Naive thymus-derived CD4-positive, alpha-beta T cell (primary cell): ENCODE measurements at regions not wholly inside any gene's neighbourhood (a gene's known extent, or its start where the extent isn't known, plus 50 kb on each side); places are given as distances from the start of the nearest gene placed in this dataset.

ENCODE experiments used
- ATAC-seq: fragments of 150-1000 bp; cut with Tn5 transposase; 2 replicates; pipeline ENCODE4 v1.10.0; 2021; ENCODE audit warnings: mild to moderate bottlenecking, moderate library complexity
- CTCF ChIA-PET: fragments of 350-600 bp; sonication (Branson Sonifier 250); formaldehyde crosslinking; loops from one replicate; lab custom pipeline; 2021; ENCODE audit warnings: antibody characterized with exemption; lab: Charles Lee
- POLR2A ChIA-PET: fragments of 350-600 bp; sonication (Branson Sonifier 250); formaldehyde crosslinking; loops from one replicate; lab custom pipeline; 2021; ENCODE audit warnings: antibody characterized with exemption, inconsistent platforms; lab: Charles Lee
- DNase-seq, 9 donors: peaks; one replicate each; pipeline versions ENCODE4 v3.0.0 to v3.0.0-alpha.2; 2020 to 2022; ENCODE audit warnings: mixed read lengths in 1 of 9
- H3K27ac ChIP-seq: one replicate; pipeline ENCODE4 v1.7.0; 2013; ENCODE audit warnings: mild to moderate bottlenecking, low read depth, low read length, moderate library complexity
- H3K27me3 ChIP-seq, 2 donors: one replicate each; pipeline ENCODE4 v1.7.0; 2013; ENCODE audit warnings: low read length in 2 of 2, mild to moderate bottlenecking in 2 of 2, moderate library complexity in 2 of 2; ENCODE audit not compliant: control insufficient read depth in 2 of 2, insufficient read depth in 2 of 2
- H3K36me3 ChIP-seq, 3 experiments: 1 replicate in 2 of 3; 2 replicates in 1 of 3; pipeline ENCODE4 v1.7.0; 2013; ENCODE audit warnings: low read length in 3 of 3, mild to moderate bottlenecking in 3 of 3, moderate library complexity in 1 of 3; ENCODE audit not compliant: insufficient read depth in 3 of 3, control insufficient read depth in 2 of 3
- H3K4me1 ChIP-seq, 2 donors: one replicate each; pipeline ENCODE4 v1.7.0; 2013; ENCODE audit warnings: low read length in 2 of 2, mild to moderate bottlenecking in 2 of 2, moderate library complexity in 1 of 2; ENCODE audit not compliant: control insufficient read depth in 2 of 2, insufficient read depth in 2 of 2
- H3K4me3 ChIP-seq: 2 replicates; pipeline ENCODE4 v1.7.0; 2013; ENCODE audit warnings: mild to moderate bottlenecking, low read length
- H3K9me3 ChIP-seq, 3 experiments: 1 replicate in 2 of 3; 2 replicates in 1 of 3; pipeline ENCODE4 v1.7.0; 2013; ENCODE audit warnings: low read length in 3 of 3; ENCODE audit not compliant: control insufficient read depth in 2 of 3
- H3K27ac Mint-ChIP-seq, 9 donors: one replicate each; pipeline ENCODE4 v1.8.0; 2020 to 2022; ENCODE audit warnings: mixed read lengths in 9 of 9, mild to moderate bottlenecking in 8 of 9, moderate library complexity in 5 of 9, inconsistent platforms in 2 of 9
- H3K27me3 Mint-ChIP-seq, 5 donors: one replicate each; pipeline ENCODE4 v1.8.0; 2021 to 2022; ENCODE audit warnings: mixed read lengths in 5 of 5, mild to moderate bottlenecking in 1 of 5
- H3K36me3 Mint-ChIP-seq, 5 donors: one replicate each; pipeline ENCODE4 v1.8.0; 2020 to 2022; ENCODE audit warnings: mixed read lengths in 5 of 5, mild to moderate bottlenecking in 3 of 5, inconsistent platforms in 1 of 5
- H3K4me1 Mint-ChIP-seq, 7 donors: one replicate each; pipeline ENCODE4 v1.8.0; 2020 to 2022; ENCODE audit warnings: mixed read lengths in 7 of 7, mild to moderate bottlenecking in 3 of 7, inconsistent platforms in 1 of 7
- H3K4me3 Mint-ChIP-seq, 10 donors: one replicate each; pipeline ENCODE4 v1.8.0; 2020 to 2022; ENCODE audit warnings: mild to moderate bottlenecking in 10 of 10, mixed read lengths in 10 of 10, moderate library complexity in 6 of 10, inconsistent platforms in 2 of 10
- H3K9me3 Mint-ChIP-seq, 11 donors: one replicate each; pipeline ENCODE4 v1.8.0; 2020 to 2022; ENCODE audit warnings: mixed read lengths in 11 of 11, mild to moderate bottlenecking in 4 of 11, inconsistent platforms in 1 of 11, moderate library complexity in 1 of 11
- intact Hi-C, 2 donors: fragments of 100-400 bp; cut with micrococcal nuclease; formaldehyde crosslinking; loops; one replicate each; pipeline ENCODE4 v1.15.1; 2023

DNA sequence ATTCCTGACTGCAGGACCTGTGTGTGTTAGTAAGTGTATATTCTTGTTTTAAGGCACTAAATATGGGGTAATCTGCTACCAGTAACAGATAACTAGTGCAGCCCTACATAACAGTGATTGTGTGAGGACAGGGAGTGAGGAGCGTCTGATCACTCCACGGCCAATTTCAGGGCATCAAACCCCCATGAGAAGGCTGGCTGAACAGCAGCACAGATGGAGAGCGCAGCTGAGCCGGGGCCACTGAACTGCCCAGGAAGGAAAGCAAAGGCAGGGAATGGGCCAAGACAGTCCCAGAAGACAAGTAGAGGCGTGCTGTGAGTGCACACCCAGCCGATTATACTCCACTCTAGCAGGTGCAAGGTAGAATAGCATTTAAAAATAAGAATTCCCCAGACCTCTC, 157.1 kb upstream of the CHST15 start:
- no peak overlapping the region for H3K27ac ChIP-seq
- intact Hi-C loops: no loop called here
- ATAC-seq (no peak), DNase-seq (no peak)
- peaks cover 0 to 6% (median 2%) of the 10 kb centered on the region in 5 donors for H3K27me3 Mint-ChIP-seq
- no peak overlapping the region for H3K27ac Mint-ChIP-seq
- no peaks in the 10 kb centered on the region for H3K36me3 ChIP-seq
- peaks cover 0 to 6% (median 0%) of the 10 kb centered on the region in 11 donors for H3K9me3 Mint-ChIP-seq
- peaks cover 0 to 3% (median 0%) of the 10 kb centered on the region in 7 donors for H3K4me1 Mint-ChIP-seq
- no peak overlapping the region for H3K4me3 Mint-ChIP-seq
- ChIA-PET CTCF (no interaction called here), POLR2A (no interaction called here)
- H3K4me3 ChIP-seq: no peak overlapping the region
- no peaks in the 10 kb centered on the region for H3K27me3 ChIP-seq
- H3K36me3 Mint-ChIP-seq: no peaks in the 10 kb centered on the region
- H3K9me3 ChIP-seq: no peaks in the 10 kb centered on the region
- H3K4me1 ChIP-seq: no peaks in the 10 kb centered on the region

GRCh38 chr10:124249812-124250432, 156.5 kb upstream of the CHST15 start:
- Histone ChIP-seq H3K4me3 (no peak overlapping the region), H3K36me3 (no peaks in the 10 kb centered on the region), H3K27me3 (no peaks in the 10 kb centered on the region), H3K4me1 (no peaks in the 10 kb centered on the region), H3K27ac (no peak overlapping the region), H3K9me3 (no peaks in the 10 kb centered on the region)
- ATAC-seq: no peak
- no peak overlapping the region for H3K27ac Mint-ChIP-seq
- H3K4me1 Mint-ChIP-seq: peaks cover 0 to 3% (median 0%) of the 10 kb centered on the region in 7 donors
- intact Hi-C loops: no loop called here
- CTCF ChIA-PET: no interaction called here
- peaks cover 0 to under 1% (median 0%) of the 10 kb centered on the region in 11 donors for H3K9me3 Mint-ChIP-seq
- no peak overlapping the region for H3K4me3 Mint-ChIP-seq
- no peak for DNase-seq
- H3K36me3 Mint-ChIP-seq: no peaks in the 10 kb centered on the region
- H3K27me3 Mint-ChIP-seq: peaks cover 0 to 6% (median 2%) of the 10 kb centered on the region in 5 donors
- POLR2A ChIA-PET: no interaction called here

GRCh38 chr10:124249196-124249595, 155.8 kb upstream of the CHST15 start:
- POLR2A ChIA-PET: no interaction called here
- H3K9me3 Mint-ChIP-seq: no peaks in the 10 kb centered on the region
- H3K36me3 Mint-ChIP-seq: no peaks in the 10 kb centered on the region

DNA sequence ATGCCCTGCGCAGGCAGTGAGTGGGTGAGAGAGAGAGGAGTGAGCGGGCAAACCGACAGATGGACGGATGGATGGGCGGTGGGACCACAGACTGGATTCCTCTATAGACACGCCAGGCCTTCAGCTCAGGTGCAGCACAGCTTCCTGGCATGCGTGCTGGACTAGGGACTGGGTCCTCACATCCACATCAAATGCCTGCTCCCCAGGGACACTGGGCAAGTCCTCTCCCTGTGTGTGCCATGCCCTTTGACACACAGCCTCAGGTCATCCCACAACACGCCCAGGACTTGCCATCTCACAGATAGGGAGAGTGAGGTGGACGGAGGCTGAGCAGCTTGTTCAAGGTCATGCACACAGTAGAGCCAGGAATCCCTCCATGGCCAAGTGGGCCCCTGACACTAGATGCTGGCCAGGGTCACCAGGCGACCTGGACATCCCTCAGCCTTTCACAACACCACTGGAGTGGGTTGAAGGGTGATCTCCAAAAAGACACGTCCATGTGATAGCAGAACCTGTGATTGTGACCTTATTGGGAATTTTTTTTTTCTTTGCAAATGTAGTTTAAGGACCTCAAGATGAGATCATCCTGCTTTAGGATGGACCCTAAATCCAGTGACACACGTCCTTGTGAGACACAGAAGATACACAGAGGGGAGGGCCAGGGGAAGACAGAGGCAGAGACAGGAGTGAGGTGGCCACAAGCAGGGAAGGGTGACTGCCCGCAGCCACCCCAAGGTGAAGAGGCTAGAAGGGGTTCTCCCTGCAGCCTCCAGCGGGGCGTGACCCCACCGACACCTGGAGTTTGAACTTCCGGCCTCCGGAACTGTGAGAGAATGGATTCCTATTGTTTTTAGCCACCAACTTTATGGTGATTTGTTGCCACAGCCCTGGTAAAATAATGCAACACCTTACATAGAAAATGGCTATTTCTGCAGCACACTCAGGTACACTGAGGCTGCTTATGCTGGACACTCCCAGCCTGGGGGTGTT, 155.0 kb upstream of the CHST15 start:
- no peak for ATAC-seq

More at GRCh38 chr10:124249196-124249595, 155.8 kb upstream of the CHST15 start:
- no peak for ATAC-seq
- H3K4me3 Mint-ChIP-seq: no peak overlapping the region
- no peaks in the 10 kb centered on the region for H3K4me1 ChIP-seq
- DNase-seq: no peak
- intact Hi-C loops: no loop called here
- H3K27ac Mint-ChIP-seq: no peak overlapping the region
- peaks cover 0 to 6% (median 2%) of the 10 kb centered on the region in 5 donors for H3K27me3 Mint-ChIP-seq
- no peaks in the 10 kb centered on the region for H3K9me3 ChIP-seq
- peaks cover 0 to 3% (median 0%) of the 10 kb centered on the region in 7 donors for H3K4me1 Mint-ChIP-seq
- CTCF ChIA-PET: no interaction called here
- H3K27ac ChIP-seq: no peak overlapping the region
- no peak overlapping the region for H3K4me3 ChIP-seq
- no peaks in the 10 kb centered on the region for H3K36me3 ChIP-seq
- no peaks in the 10 kb centered on the region for H3K27me3 ChIP-seq

DNA sequence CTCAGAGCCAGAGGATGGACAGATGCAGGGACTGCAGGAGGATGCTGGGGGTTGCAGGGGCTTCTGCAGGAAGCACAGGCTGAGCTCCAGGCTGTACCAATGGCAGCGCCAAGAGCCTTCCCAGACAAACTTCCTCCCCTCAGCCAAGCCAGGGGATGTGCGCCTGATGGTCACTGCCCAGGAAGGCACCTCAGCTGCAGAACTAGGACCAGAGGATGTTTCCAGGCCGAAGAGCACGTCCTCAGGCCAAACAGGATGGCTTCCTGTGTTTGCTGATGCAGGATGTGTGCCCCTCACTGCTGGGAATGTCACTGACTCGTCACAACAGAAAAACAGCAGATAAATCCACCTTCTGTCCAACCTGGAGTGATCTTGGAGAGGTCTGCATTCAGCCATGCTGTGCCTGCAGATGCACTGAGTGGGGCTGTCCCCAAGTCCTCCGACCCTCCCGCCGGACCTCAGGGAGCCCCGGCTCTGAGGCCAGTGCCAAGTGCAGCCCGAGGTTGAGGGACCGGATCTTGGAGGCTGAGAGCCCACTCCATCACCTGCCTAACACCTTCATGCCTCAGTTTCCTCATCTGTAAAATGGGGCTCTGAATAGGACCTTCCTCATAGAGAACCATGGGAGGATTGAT, 152.5 kb upstream of the CHST15 start:
- CTCF ChIA-PET: no interaction called here
- intact Hi-C loops: no loop called here
- Mint-ChIP-seq H3K27me3 (peaks cover 0 to 6% (median 3%) of the 10 kb centered on the region in 5 donors), H3K4me3 (no peak overlapping the region), H3K4me1 (peaks cover 0 to 3% (median 0%) of the 10 kb centered on the region in 7 donors), H3K36me3 (no peaks in the 10 kb centered on the region), H3K9me3 (peaks cover 0 to 6% (median 0%) of the 10 kb centered on the region in 11 donors), H3K27ac (no peak overlapping the region)
- Histone ChIP-seq H3K4me1 (no peaks in the 10 kb centered on the region), H3K36me3 (no peaks in the 10 kb centered on the region), H3K27ac (no peak overlapping the region), H3K9me3 (no peaks in the 10 kb centered on the region), H3K4me3 (no peak overlapping the region), H3K27me3 (no peaks in the 10 kb centered on the region)
- ATAC-seq (no peak), DNase-seq (no peak)
- POLR2A ChIA-PET: no interaction called here

More for the DNA sequence above, 155.0 kb upstream of the CHST15 start:
- no peaks in the 10 kb centered on the region for H3K9me3 ChIP-seq
- H3K4me1 Mint-ChIP-seq: peaks cover 0 to 3% (median 0%) of the 10 kb centered on the region in 7 donors
- DNase-seq: no peak
- no peaks in the 10 kb centered on the region for H3K4me1 ChIP-seq
- intact Hi-C loops: no loop called here
- no peak overlapping the region for H3K4me3 Mint-ChIP-seq
- no peaks in the 10 kb centered on the region for H3K36me3 Mint-ChIP-seq
- no peaks in the 10 kb centered on the region for H3K27me3 ChIP-seq
- no peaks in the 10 kb centered on the region for H3K36me3 ChIP-seq
- ChIA-PET CTCF (no interaction called here), POLR2A (no interaction called here)
- no peak overlapping the region for H3K27ac ChIP-seq
- H3K4me3 ChIP-seq: no peak overlapping the region
- H3K27ac Mint-ChIP-seq: no peak overlapping the region
- H3K27me3 Mint-ChIP-seq: peaks cover 0 to 6% (median 2%) of the 10 kb centered on the region in 5 donors
- H3K9me3 Mint-ChIP-seq: no peaks in the 10 kb centered on the region

- Mint-ChIP-seq H3K36me3 (no peaks in the 10 kb centered on the region), H3K9me3 (peaks cover 0 to 8% (median 0%) of the 10 kb centered on the region in 11 donors), H3K27ac (no peak overlapping the region), H3K27me3 (peaks cover 0 to 8% (median under 1%) of the 10 kb centered on the region in 5 donors), H3K4me1 (peaks cover 0 to 2% (median 0%) of the 10 kb centered on the region in 7 donors), H3K4me3 (no peak overlapping the region)
- ATAC-seq (no peak), DNase-seq (no peak)
- intact Hi-C loops: no loop called here
- ChIA-PET CTCF (no interaction called here), POLR2A (no interaction called here)
- Histone ChIP-seq H3K27me3 (no peaks in the 10 kb centered on the region), H3K4me3 (no peak overlapping the region), H3K9me3 (no peaks in the 10 kb centered on the region), H3K4me1 (no peaks in the 10 kb centered on the region), H3K27ac (no peak overlapping the region), H3K36me3 (no peaks in the 10 kb centered on the region)
These were observed 151.8 kb upstream of the CHST15 start for GRCh38 chr10:124245191-124245590.
